Right lobe of liver (tissue), 6 donors: ENCODE measurements at regions not wholly inside any gene's neighbourhood (a gene's known extent, or its start where the extent isn't known, plus 50 kb on each side); places are given as distances from the start of the nearest gene placed in this dataset.

Experiments
- ATAC-seq, 4 donors: fragments of 200-7000 bp; cut with Tn5 transposase; one replicate each; pipeline ENCODE4 v1.9.1; 2020; ENCODE audit warnings: mild to moderate bottlenecking in 4 of 4, moderate library complexity in 4 of 4
- DNase-seq, 3 donors: peaks; one replicate each; pipeline ENCODE4 v3.0.0-alpha.2; 2020
- H3K27ac ChIP-seq, 3 donors: fragments of 200-600 bp; one replicate each; pipeline ENCODE4 v1.8.0; 2022
- H3K27me3 ChIP-seq, 2 donors: fragments of 200-600 bp; one replicate each; pipeline ENCODE4 v1.8.0; 2022
- H3K36me3 ChIP-seq, 4 donors: fragments of 200-600 bp; sonication (generic) in 1 of 4; one replicate each; pipeline versions ENCODE4 v1.5.1 to v1.8.0; 2017 to 2022; ENCODE audit warnings: control low read depth in 1 of 4
- H3K4me1 ChIP-seq, 4 donors: fragments of 200-600 bp; sonication (generic) in 1 of 4; one replicate each; pipeline versions ENCODE4 v1.5.1 to v1.8.0; 2017 to 2022; ENCODE audit warnings: control low read depth in 1 of 4
- H3K4me3 ChIP-seq, 3 donors: fragments of 200-600 bp; one replicate each; pipeline ENCODE4 v1.8.0; 2022
- H3K9me3 ChIP-seq, 4 donors: fragments of 200-600 bp; sonication (generic) in 1 of 4; one replicate each; pipeline versions ENCODE4 v1.5.1 to v1.8.0; 2017 to 2022; ENCODE audit warnings: control low read depth in 1 of 4
- POLR2A ChIP-seq: fragments of 450-650 bp; IDR thresholded peaks from one replicate; pipeline ENCODE4 v1.6.1; 2017; ENCODE audit warnings: antibody characterized with exemption, mild to moderate bottlenecking
- WGBS: methylation state at CpG from one replicate; pipeline ENCODE4 v1.1.6; 2018; ENCODE audit warnings: low coverage, low lambda C conversion rate; ENCODE audit not compliant: insufficient coverage; ENCODE audit errors: missing lambda C conversion rate; 5-methylcytosine and 5-hydroxymethylcytosine counted together
- intact Hi-C, 2 donors: fragments of 100-400 bp; cut with DNase I; formaldehyde crosslinking; loops; one replicate each; pipeline versions ENCODE4 v1.11.2 to v1.14.1; 2022
- TF ChIP-seq, protein P1 (sequence below), 4 donors: fragments of 200-600 bp in 3 of 4; fragments of 450-650 bp in 1 of 4; IDR thresholded peaks; one replicate each; pipeline versions ENCODE4 v1.5.1 to v1.8.0; 2016 to 2022; ENCODE audit warnings: antibody characterized with exemption in 4 of 4, mild to moderate bottlenecking in 2 of 4
- donor health status: DM: no; HTN: yes; CAD: no.
- donor health status: DM: no; HTN: no; CAD: no.
- donor health status: DM: no; HTN: no; CAD: no.
- donor health status: DM: no; HTN: yes; CAD: no.
- donor health status: DM: no; HTN: yes; CAD: no.

GRCh38 chr2:100754951-100755350 lies 65.0 kb upstream of the NPAS2 start:
- Histone ChIP-seq H3K27me3 (no peaks in the 10 kb centered on the region), H3K9me3 (no peaks in the 10 kb centered on the region), H3K36me3 (no peaks in the 10 kb centered on the region), H3K4me3 (no peak overlapping the region), H3K4me1 (peaks cover 0 to 18% (median 0%) of the 10 kb centered on the region in 4 donors), H3K27ac (no peak overlapping the region)
- ATAC-seq (no peak), DNase-seq (no peak)
- 81% methylated on average over 2 of the region's 4 CpGs for WGBS
- intact Hi-C loops = no loop called here
- TF ChIP-seq POLR2A = no peak
- TF ChIP-seq, protein P1, sequence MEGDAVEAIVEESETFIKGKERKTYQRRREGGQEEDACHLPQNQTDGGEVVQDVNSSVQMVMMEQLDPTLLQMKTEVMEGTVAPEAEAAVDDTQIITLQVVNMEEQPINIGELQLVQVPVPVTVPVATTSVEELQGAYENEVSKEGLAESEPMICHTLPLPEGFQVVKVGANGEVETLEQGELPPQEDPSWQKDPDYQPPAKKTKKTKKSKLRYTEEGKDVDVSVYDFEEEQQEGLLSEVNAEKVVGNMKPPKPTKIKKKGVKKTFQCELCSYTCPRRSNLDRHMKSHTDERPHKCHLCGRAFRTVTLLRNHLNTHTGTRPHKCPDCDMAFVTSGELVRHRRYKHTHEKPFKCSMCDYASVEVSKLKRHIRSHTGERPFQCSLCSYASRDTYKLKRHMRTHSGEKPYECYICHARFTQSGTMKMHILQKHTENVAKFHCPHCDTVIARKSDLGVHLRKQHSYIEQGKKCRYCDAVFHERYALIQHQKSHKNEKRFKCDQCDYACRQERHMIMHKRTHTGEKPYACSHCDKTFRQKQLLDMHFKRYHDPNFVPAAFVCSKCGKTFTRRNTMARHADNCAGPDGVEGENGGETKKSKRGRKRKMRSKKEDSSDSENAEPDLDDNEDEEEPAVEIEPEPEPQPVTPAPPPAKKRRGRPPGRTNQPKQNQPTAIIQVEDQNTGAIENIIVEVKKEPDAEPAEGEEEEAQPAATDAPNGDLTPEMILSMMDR (IDR thresholded peaks at IDR 0.05) = no peak

- no peaks in the 10 kb centered on the region for H3K27me3 ChIP-seq
- no peak overlapping the region for H3K27ac ChIP-seq
- no peaks in the 10 kb centered on the region for H3K36me3 ChIP-seq
- no peaks in the 10 kb centered on the region for H3K9me3 ChIP-seq
- H3K4me3 ChIP-seq = no peak overlapping the region
- TF ChIP-seq, protein P1 (IDR thresholded peaks at IDR 0.05) = no peak
- TF ChIP-seq POLR2A = no peak
- no peak for DNase-seq
- WGBS = 36% methylated on average over 2 of the region's 2 CpGs
- intact Hi-C loops = no loop called here
- peaks cover 0 to 18% (median 0%) of the 10 kb centered on the region in 4 donors for H3K4me1 ChIP-seq
- no peak for ATAC-seq
Measured at GRCh38 chr2:100755441-100755840, 64.5 kb upstream of the NPAS2 start.

DNA sequence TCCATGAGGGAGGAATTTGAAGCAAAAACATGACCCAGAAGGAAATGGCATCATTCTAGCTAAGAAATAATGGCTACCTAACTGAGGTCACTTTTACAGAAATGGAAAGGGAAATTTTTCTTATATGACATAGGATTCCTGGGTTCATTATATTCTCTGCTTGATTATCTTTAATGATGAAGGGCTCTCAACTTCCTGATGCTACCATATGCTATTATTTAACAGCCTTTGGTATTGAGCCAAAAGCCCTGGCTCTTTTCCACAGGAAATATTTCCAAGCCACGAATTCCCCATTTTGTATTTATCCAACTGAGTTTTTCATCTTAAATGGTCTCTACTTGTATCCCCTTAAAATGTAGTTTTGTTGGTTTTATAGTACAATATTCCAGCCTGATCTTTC lies 63.2 kb upstream of the NPAS2 start:
- H3K9me3 ChIP-seq = no peaks in the 10 kb centered on the region
- no peak overlapping the region for H3K4me3 ChIP-seq
- H3K27ac ChIP-seq = no peak overlapping the region
- DNase-seq = no peak
- H3K36me3 ChIP-seq = no peaks in the 10 kb centered on the region
- WGBS = 22% methylated on average over 1 of the region's 1 CpG
- ATAC-seq = no peak
- TF ChIP-seq, protein P1 (IDR thresholded peaks at IDR 0.05) = no peak
- TF ChIP-seq POLR2A = no peak
- intact Hi-C loops = no loop called here
- no peaks in the 10 kb centered on the region for H3K27me3 ChIP-seq
- peaks cover 0 to 18% (median 0%) of the 10 kb centered on the region in 4 donors for H3K4me1 ChIP-seq

GRCh38 chr2:100757621-100758394 lies 62.1 kb upstream of the NPAS2 start:
- no peaks in the 10 kb centered on the region for H3K27me3 ChIP-seq
- TF ChIP-seq POLR2A = no peak
- TF ChIP-seq, protein P1 (IDR thresholded peaks at IDR 0.05) = no peak
- H3K4me3 ChIP-seq = no peak overlapping the region
- H3K9me3 ChIP-seq = no peaks in the 10 kb centered on the region
- no peaks in the 10 kb centered on the region for H3K36me3 ChIP-seq
- H3K27ac ChIP-seq = no peak overlapping the region
- ATAC-seq (peak in 1 of 4 donors; percentile 82), DNase-seq (no peak)
- intact Hi-C loops = no loop called here
- H3K4me1 ChIP-seq = peaks cover 0 to 14% (median 0%) of the 10 kb centered on the region in 4 donors
- 77% methylated on average over 5 of the region's 6 CpGs for WGBS
